ENCODE measurements at regions not wholly inside any gene's neighbourhood (a gene's known extent, or its start where the extent isn't known, plus 50 kb on each side); places are given as distances from the start of the nearest gene placed in this dataset.

- Histone ChIP-seq H3K23ac (ENCODE audit: low read length in 2 of 2) (no peak overlapping the region), H3K14ac (ENCODE audit: low read length in 2 of 2) (no peak overlapping the region), H3K4me1 (ENCODE audit: control insufficient read depth, insufficient read depth, low read depth, low read length) (no peaks in the 10 kb centered on the region), H3K4me2 (ENCODE audit: low read length, poor library complexity, severe bottlenecking) (no peak overlapping the region), H4K91ac (ENCODE audit: low read length) (no peak overlapping the region), H3K9ac (ENCODE audit: low read length) (no peak overlapping the region), H3K4me3 (ENCODE audit: insufficient read depth in 1 of 2, low read depth in 1 of 2, low read length in 2 of 2) (no peak overlapping the region), H4K8ac (ENCODE audit: low read length) (no peak overlapping the region), H3K4ac (ENCODE audit: low read depth in 1 of 2, low read length in 2 of 2) (no peak overlapping the region), H2BK15ac (ENCODE audit: low read depth, poor library complexity, severe bottlenecking) (no peak overlapping the region), H3K18ac (ENCODE audit: low read depth in 1 of 2, low read length in 2 of 2) (no peak overlapping the region), H3K9me3 (ENCODE audit: control insufficient read depth, low read length) (peaks cover 18% of the 10 kb centered on the region), H2BK12ac (ENCODE audit: low read length in 2 of 2) (no peak overlapping the region), H2BK5ac (ENCODE audit: low read depth, low read length, poor library complexity, severe bottlenecking) (no peak overlapping the region), H2BK120ac (ENCODE audit: low read depth, low read length) (no peak overlapping the region), H2AK5ac (ENCODE audit: low read length, severe bottlenecking) (no peak overlapping the region), H3K27ac (ENCODE audit: low read length, poor library complexity, severe bottlenecking) (no peak overlapping the region), H2AFZ (ENCODE audit: low read depth, low read length) (no peak overlapping the region), H3K27me3 (ENCODE audit: control insufficient read depth in 1 of 2, insufficient read depth in 1 of 2, low read length in 2 of 2) (no peaks in the 10 kb centered on the region), H3K36me3 (ENCODE audit: control insufficient read depth in 1 of 2, insufficient read depth in 2 of 2, low read depth in 1 of 2, low read length in 2 of 2) (no peaks in the 10 kb centered on the region), H3K79me1 (replicated peaks; ENCODE audit: low read length, poor library complexity, severe bottlenecking) (no peaks in the 10 kb centered on the region)
- DNase-seq = no peak
- 81% methylated on average over 6 of the region's 6 CpGs for WGBS
These were observed 504.0 kb upstream of the ARID1B start for GRCh38 chr6:156273065-156273711.

GRCh38 chr6:156269751-156270369 lies 507.3 kb upstream of the ARID1B start:
- Histone ChIP-seq H3K27ac (ENCODE audit: low read length, poor library complexity, severe bottlenecking) (no peak overlapping the region), H2BK12ac (ENCODE audit: low read length in 2 of 2) (no peak overlapping the region), H3K79me1 (replicated peaks; ENCODE audit: low read length, poor library complexity, severe bottlenecking) (no peaks in the 10 kb centered on the region), H3K4me2 (ENCODE audit: low read length, poor library complexity, severe bottlenecking) (no peak overlapping the region), H3K4me3 (ENCODE audit: insufficient read depth in 1 of 2, low read depth in 1 of 2, low read length in 2 of 2) (no peak overlapping the region), H3K23ac (ENCODE audit: low read length in 2 of 2) (no peak overlapping the region), H3K18ac (ENCODE audit: low read depth in 1 of 2, low read length in 2 of 2) (no peak overlapping the region), H4K91ac (ENCODE audit: low read length) (no peak overlapping the region), H3K4ac (ENCODE audit: low read depth in 1 of 2, low read length in 2 of 2) (no peak overlapping the region), H4K8ac (ENCODE audit: low read length) (no peak overlapping the region), H3K36me3 (ENCODE audit: control insufficient read depth in 1 of 2, insufficient read depth in 2 of 2, low read depth in 1 of 2, low read length in 2 of 2) (no peaks in the 10 kb centered on the region), H2AK5ac (ENCODE audit: low read length, severe bottlenecking) (no peak overlapping the region), H3K27me3 (ENCODE audit: control insufficient read depth in 1 of 2, insufficient read depth in 1 of 2, low read length in 2 of 2) (no peaks in the 10 kb centered on the region), H2BK120ac (ENCODE audit: low read depth, low read length) (no peak overlapping the region), H3K14ac (ENCODE audit: low read length in 2 of 2) (no peak overlapping the region), H3K4me1 (ENCODE audit: control insufficient read depth, insufficient read depth, low read depth, low read length) (no peaks in the 10 kb centered on the region), H2AFZ (ENCODE audit: low read depth, low read length) (no peak overlapping the region), H3K9ac (ENCODE audit: low read length) (no peak overlapping the region), H2BK5ac (ENCODE audit: low read depth, low read length, poor library complexity, severe bottlenecking) (no peak overlapping the region), H3K9me3 (ENCODE audit: control insufficient read depth, low read length) (peaks cover 20% of the 10 kb centered on the region), H2BK15ac (ENCODE audit: low read depth, poor library complexity, severe bottlenecking) (no peak overlapping the region)
- 74% methylated on average over 8 of the region's 8 CpGs for WGBS
- DNase-seq = no peak

GRCh38 chr6:156268849-156269248 lies 508.3 kb upstream of the ARID1B start:
- no peak overlapping the region for H3K27ac ChIP-seq (ENCODE audit: low read length, poor library complexity, severe bottlenecking)

GRCh38 chr6:156262014-156262413 lies 515.2 kb upstream of the ARID1B start:
- H4K8ac ChIP-seq (ENCODE audit: low read length) = no peak overlapping the region
- no peak overlapping the region for H2AFZ ChIP-seq (ENCODE audit: low read depth, low read length)
- no peak overlapping the region for H2BK5ac ChIP-seq (ENCODE audit: low read depth, low read length, poor library complexity, severe bottlenecking)
- no peak overlapping the region for H2BK15ac ChIP-seq (ENCODE audit: low read depth, poor library complexity, severe bottlenecking)
- peaks cover 17% of the 10 kb centered on the region for H3K9me3 ChIP-seq (ENCODE audit: control insufficient read depth, low read length)
- H3K23ac ChIP-seq (ENCODE audit: low read length in 2 of 2) = no peak overlapping the region
- H3K4me1 ChIP-seq (ENCODE audit: control insufficient read depth, insufficient read depth, low read depth, low read length) = no peaks in the 10 kb centered on the region
- H2AK5ac ChIP-seq (ENCODE audit: low read length, severe bottlenecking) = no peak overlapping the region
- H2BK12ac ChIP-seq (ENCODE audit: low read length in 2 of 2) = no peak overlapping the region
- no peak overlapping the region for H3K4ac ChIP-seq (ENCODE audit: low read depth in 1 of 2, low read length in 2 of 2)
- H4K91ac ChIP-seq (ENCODE audit: low read length) = no peak overlapping the region
- no peak overlapping the region for H3K18ac ChIP-seq (ENCODE audit: low read depth in 1 of 2, low read length in 2 of 2)
- H3K9ac ChIP-seq (ENCODE audit: low read length) = no peak overlapping the region
- no peak overlapping the region for H3K27ac ChIP-seq (ENCODE audit: low read length, poor library complexity, severe bottlenecking)
- H3K27me3 ChIP-seq (ENCODE audit: control insufficient read depth in 1 of 2, insufficient read depth in 1 of 2, low read length in 2 of 2) = no peaks in the 10 kb centered on the region
- WGBS = 88% methylated on average over 2 of the region's 3 CpGs
- no peaks in the 10 kb centered on the region for H3K36me3 ChIP-seq (ENCODE audit: control insufficient read depth in 1 of 2, insufficient read depth in 2 of 2, low read depth in 1 of 2, low read length in 2 of 2)
- H3K4me2 ChIP-seq (ENCODE audit: low read length, poor library complexity, severe bottlenecking) = no peak overlapping the region
- H2BK120ac ChIP-seq (ENCODE audit: low read depth, low read length) = no peak overlapping the region
- H3K4me3 ChIP-seq (ENCODE audit: insufficient read depth in 1 of 2, low read depth in 1 of 2, low read length in 2 of 2) = no peak overlapping the region
- no peak overlapping the region for H3K14ac ChIP-seq (ENCODE audit: low read length in 2 of 2)
- DNase-seq = no peak
- H3K79me1 ChIP-seq (replicated peaks; ENCODE audit: low read length, poor library complexity, severe bottlenecking) = no peaks in the 10 kb centered on the region

More at GRCh38 chr6:156268849-156269248, 508.3 kb upstream of the ARID1B start:
- peaks cover 22% of the 10 kb centered on the region for H3K9me3 ChIP-seq (ENCODE audit: control insufficient read depth, low read length)
- no peaks in the 10 kb centered on the region for H3K27me3 ChIP-seq (ENCODE audit: control insufficient read depth in 1 of 2, insufficient read depth in 1 of 2, low read length in 2 of 2)
- WGBS = 100% methylated on average over 2 of the region's 3 CpGs
- no peaks in the 10 kb centered on the region for H3K36me3 ChIP-seq (ENCODE audit: control insufficient read depth in 1 of 2, insufficient read depth in 2 of 2, low read depth in 1 of 2, low read length in 2 of 2)
- H2BK15ac ChIP-seq (ENCODE audit: low read depth, poor library complexity, severe bottlenecking) = no peak overlapping the region
- DNase-seq = no peak
- H2AK5ac ChIP-seq (ENCODE audit: low read length, severe bottlenecking) = no peak overlapping the region
- H2AFZ ChIP-seq (ENCODE audit: low read depth, low read length) = no peak overlapping the region
- H3K18ac ChIP-seq (ENCODE audit: low read depth in 1 of 2, low read length in 2 of 2) = no peak overlapping the region
- no peak overlapping the region for H2BK12ac ChIP-seq (ENCODE audit: low read length in 2 of 2)
- H3K9ac ChIP-seq (ENCODE audit: low read length) = no peak overlapping the region
- no peaks in the 10 kb centered on the region for H3K79me1 ChIP-seq (replicated peaks; ENCODE audit: low read length, poor library complexity, severe bottlenecking)
- H3K14ac ChIP-seq (ENCODE audit: low read length in 2 of 2) = no peak overlapping the region
- H3K23ac ChIP-seq (ENCODE audit: low read length in 2 of 2) = no peak overlapping the region
- no peaks in the 10 kb centered on the region for H3K4me1 ChIP-seq (ENCODE audit: control insufficient read depth, insufficient read depth, low read depth, low read length)
- no peak overlapping the region for H3K4ac ChIP-seq (ENCODE audit: low read depth in 1 of 2, low read length in 2 of 2)
- no peak overlapping the region for H4K91ac ChIP-seq (ENCODE audit: low read length)
- H4K8ac ChIP-seq (ENCODE audit: low read length) = no peak overlapping the region
- H3K4me2 ChIP-seq (ENCODE audit: low read length, poor library complexity, severe bottlenecking) = no peak overlapping the region
- no peak overlapping the region for H2BK120ac ChIP-seq (ENCODE audit: low read depth, low read length)
- no peak overlapping the region for H2BK5ac ChIP-seq (ENCODE audit: low read depth, low read length, poor library complexity, severe bottlenecking)
- no peak overlapping the region for H3K4me3 ChIP-seq (ENCODE audit: insufficient read depth in 1 of 2, low read depth in 1 of 2, low read length in 2 of 2)
